GM12891 (cell line): ENCODE measurements at regions not wholly inside any gene's neighbourhood (a gene's known extent, or its start where the extent isn't known, plus 50 kb on each side); places are given as distances from the start of the nearest gene placed in this dataset.

Source experiments
- POLR2A ChIP-seq: IDR thresholded peaks from 2 replicates; pipeline ENCODE4 v1.6.1; 2011; ENCODE audit warnings: low read depth, low read length, control low read depth
- POLR2AphosphoS5 ChIP-seq: IDR thresholded peaks from 2 replicates; pipeline ENCODE4 v1.6.1; 2011; ENCODE audit warnings: low read depth, low read length, control low read depth
- SPI1 ChIP-seq: IDR thresholded peaks from 2 replicates; pipeline ENCODE4 v1.6.1; 2011; ENCODE audit warnings: low read depth, low read length, control low read depth
- TAF1 ChIP-seq: IDR thresholded peaks from 2 replicates; pipeline ENCODE4 v1.6.1; 2011; ENCODE audit warnings: low read depth, low read length, control low read depth

DNA sequence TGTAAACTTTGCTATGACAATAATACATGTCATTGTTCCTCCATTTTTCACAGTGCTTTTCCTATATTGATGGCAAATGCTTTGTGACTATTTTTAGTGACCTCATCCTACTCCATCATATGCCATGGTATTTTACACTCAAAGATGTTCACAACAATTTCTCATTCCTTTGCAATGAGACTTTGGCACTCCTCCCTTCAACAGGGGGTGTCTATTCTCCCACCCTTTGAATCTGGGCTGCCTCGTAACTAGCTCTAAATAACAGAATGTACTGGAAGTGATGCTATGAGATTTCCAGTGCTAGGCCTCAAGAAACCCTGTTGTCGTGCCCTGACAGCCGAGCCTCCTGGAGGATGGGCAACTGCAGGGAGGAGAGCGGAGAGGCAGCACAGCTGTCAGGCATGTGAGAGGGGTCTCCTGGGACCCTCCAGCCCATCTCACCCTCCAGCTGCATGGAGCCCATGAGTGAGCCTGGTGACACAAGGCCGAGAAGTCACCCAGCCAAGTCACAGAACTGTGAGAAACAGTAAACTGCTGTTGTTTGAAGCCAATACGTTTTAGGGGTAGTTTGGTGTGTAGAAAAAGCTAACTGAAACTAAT, 103.1 kb upstream of the APCDD1 start:
- TF ChIP-seq POLR2A (no peak), POLR2AphosphoS5 (no peak), SPI1 (no peak), TAF1 (no peak)
